GM21526 (cell line): ENCODE measurements at regions not wholly inside any gene's neighbourhood (a gene's known extent, or its start where the extent isn't known, plus 50 kb on each side); places are given as distances from the start of the nearest gene placed in this dataset.
"Not testable (repeated sequence)": the region's sequence is repeated elsewhere in the genome, so short reads cannot be mapped to it uniquely, and the experiment has no call there.

ENCODE experiments used
- ATAC-seq: cut with Tn5 transposase; IDR thresholded peaks from one replicate; pipeline ENCODE4 v1.9.1; 2021; ENCODE audit warnings: moderate library complexity; ENCODE audit not compliant: unreplicated experiment, low FRiP score

DNA sequence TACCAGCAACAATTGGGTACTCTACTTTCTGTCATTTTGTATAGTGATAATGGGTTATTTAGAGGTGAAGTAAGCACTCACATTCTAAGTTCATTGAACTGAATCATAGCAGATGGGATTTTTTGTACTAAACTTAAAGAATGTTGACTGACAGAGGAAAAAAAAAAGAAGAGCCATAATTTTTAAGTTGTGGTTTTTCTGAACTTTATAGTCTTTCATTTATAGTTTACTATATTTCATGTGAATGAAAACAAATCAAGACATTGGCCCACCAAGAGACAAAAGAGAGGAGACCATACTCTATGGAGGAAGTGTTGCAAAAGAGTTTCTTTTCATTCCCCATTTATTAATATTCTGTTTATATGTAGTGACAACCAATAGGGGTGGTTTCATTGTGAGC lies 685.7 kb downstream of the BCKDHB start:
- no peak for ATAC-seq

DNA sequence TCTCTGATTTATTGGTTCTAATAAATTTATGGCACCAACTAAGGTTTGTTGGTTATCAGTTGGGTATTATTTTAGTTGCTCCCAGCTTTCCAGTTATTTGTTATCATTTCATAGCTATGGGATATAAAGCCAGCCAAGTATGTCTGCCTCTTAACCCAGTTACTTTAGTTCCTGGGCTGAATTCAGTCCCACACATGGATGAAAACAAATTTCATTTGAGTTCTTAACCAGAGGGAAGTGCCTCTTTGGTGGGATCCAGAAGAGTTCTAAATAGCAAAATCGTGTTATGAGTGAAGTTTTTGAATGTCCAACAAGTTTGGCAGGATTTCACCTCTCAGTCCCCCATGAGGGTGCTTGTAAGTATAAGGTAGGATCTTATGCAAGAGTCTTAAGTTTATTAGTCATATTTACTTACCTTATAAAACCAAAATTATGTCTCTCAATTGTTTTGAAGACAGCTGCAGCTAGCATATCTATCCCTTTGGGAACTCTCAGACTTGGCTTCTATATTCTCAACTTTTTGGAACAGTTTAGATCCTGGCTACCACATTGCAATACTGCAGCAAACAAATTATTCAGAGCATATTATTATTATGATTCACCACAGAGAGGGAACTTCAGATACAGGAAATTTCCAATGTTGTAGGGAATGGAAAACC lies 683.6 kb downstream of the BCKDHB start:
- ATAC-seq: no peak

DNA sequence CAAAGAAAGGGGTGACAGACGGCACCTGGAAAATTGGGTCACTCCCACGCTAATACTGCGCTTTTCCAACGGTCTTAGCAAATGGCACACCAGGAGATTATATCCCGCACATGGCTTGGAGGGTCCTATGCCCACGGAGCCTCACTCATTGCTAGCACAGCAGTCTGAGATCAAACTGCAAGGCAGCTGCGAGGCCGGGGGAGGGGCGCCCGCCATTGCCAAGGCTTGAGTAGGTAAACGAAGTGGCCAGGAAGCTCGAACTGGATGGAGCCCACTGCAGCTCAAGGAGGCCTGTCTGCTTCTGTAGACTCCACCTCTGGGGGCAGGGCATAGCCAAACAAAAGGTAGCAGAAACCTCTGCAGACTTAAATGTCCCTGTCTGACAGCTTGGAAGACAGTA lies 676.8 kb downstream of the BCKDHB start:
- ATAC-seq: not testable (repeated sequence)

DNA sequence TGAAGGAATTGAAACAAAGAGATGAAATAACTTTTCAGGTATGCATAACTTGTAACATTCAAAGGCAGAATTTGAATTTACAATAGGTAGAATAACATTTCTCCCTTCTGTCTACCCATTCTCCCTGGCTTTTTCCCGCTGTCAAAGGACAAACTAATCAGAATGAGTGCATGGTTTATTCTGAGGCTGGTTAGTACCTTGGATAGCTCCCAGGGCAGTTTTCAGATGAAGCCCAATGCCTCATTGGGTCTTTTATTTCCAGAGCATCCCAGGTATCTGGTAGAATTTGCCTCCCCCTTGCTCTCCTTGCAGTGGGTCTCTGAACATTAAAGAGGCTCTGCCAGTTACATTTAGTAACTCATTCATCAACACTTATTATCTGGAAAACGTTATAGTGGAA lies 665.5 kb downstream of the BCKDHB start:
- ATAC-seq: no peak

DNA sequence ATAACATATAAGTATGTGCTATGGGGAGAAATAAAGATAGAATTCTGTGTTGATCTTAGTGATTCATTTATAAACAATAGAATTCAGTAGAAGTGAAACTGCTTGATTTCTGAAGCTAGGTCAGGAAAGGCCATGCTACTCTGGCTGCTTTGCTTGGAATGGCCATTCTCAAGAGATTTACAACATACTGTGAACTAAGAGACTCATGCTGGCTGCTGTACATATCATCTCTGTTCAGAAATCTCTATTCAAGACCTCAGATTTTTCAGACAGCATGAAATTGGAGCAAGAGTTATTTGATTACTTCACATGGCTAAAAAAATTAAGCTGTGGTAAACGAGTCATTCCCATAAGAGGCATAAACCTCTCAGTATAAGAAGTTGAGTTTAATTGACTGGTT lies 662.6 kb downstream of the BCKDHB start:
- ATAC-seq: no peak

DNA sequence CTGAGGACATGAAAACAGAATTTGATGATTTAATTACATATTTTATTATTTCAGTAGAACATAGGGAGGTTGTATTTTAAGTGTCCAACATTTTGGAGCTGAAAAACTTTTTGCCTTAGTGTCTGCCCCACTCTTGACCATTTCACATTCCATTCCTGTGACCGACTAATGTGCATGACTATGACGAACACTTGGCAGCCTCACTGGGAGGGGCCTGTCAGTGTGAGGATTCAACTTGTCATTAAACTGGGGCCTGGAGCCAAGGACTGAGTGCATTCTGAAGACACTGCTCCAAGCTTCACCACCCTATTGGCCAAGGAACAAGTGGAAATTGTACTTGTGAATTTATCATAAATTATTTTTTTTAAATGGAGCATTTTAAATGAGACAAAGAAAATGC lies 661.3 kb downstream of the BCKDHB start:
- no peak for ATAC-seq

DNA sequence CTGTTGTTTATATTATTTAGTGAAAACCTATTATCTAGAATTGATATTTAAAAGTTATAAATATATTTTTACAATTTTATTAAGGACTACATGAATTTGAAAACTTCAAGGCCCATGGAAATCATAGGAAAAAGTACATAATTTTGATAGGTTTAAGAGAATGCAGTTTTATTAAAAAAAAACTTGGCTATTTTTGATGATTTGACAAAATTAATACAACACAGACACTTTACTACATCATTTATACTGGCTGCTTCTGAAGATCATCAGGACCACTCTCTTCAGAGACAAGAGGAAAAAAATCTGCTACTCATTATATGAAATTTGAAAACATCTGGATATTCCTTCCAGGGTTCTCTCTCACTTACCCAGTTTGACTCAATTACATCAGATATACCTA lies 637.7 kb downstream of the BCKDHB start:
- no peak for ATAC-seq

DNA sequence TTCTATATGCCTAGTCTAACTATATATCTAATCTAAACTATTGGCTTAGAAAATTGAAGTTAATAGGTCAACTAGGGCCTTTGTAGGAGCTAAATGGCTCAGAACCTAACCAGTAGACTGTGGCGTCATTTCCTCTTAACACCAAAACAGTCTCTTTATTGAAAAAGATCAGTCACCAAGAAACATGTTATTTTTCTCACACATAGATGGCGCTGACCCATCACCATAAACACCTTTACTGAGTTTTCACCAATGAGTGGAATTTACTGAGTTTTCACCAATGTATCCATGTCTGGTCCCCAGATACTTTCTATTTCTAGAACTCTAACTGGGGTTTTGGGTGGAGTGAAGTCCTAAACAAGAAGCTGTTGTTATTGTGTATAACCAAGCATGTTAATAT lies 636.0 kb downstream of the BCKDHB start:
- ATAC-seq: no peak

DNA sequence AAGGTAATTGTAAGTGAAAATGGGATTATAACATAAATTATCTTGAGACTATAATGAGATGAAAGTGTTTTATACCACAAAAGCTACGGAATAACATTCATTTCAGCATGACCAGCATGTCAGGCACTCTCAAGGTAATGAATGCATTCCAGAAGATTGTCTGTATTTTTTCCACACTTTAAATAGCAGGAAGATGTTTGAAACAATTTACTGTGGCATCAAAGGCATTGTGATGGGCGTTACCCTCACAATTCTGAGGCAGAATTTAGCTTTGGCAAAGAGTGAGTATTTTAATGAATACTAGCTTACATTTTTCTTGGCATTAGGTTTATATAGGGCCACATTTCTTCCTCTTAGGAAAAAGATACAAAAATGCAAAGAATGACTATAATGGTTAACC lies 627.2 kb downstream of the BCKDHB start:
- no peak for ATAC-seq

DNA sequence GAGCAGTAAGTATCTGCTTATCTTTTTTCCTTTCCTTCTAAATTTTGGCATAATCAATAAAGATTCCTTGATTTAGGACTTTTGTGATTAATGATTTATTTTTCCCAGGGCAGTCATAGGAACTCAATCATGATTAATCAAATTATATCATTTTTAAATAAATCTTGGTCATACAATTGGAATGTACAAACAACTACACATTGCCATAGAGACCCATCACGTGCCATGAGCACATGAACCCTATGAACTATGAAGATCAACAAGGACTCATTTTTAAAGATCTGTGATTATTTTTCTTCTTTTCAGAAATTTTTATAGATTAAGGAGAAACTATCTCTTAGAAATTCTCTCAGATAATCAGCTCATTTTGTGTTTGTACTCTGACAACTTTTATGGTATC lies 622.4 kb downstream of the BCKDHB start:
- no peak for ATAC-seq

DNA sequence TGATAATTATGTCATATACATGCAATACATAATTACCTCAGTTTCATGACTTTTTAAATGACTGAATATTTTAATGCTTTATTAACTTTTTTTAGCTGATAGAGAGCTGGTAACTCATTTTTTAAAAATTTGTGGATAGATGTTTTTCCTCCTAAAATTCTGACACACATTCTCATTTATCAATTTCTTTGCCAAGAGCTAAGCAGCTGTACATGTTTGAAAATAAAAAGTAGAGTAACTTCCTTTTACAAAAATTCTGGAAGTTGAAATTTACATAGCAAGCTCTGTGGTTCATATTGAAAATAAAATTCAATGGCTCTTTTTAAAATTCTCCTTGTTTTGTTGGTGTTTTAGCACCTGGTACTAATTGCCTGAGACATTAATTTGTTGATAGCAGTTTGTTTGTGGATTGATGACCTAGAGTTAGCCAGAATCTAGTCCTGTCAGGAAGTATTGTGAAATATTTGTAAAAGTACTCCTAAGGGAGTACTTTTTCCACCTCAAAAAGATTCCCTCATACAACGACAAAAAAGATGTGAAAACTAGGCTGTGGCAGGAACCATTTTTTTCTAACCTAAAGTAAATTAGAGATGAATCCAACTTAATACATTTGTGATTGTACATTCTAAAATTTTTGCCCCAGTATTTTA lies 621.8 kb downstream of the BCKDHB start:
- no peak for ATAC-seq

DNA sequence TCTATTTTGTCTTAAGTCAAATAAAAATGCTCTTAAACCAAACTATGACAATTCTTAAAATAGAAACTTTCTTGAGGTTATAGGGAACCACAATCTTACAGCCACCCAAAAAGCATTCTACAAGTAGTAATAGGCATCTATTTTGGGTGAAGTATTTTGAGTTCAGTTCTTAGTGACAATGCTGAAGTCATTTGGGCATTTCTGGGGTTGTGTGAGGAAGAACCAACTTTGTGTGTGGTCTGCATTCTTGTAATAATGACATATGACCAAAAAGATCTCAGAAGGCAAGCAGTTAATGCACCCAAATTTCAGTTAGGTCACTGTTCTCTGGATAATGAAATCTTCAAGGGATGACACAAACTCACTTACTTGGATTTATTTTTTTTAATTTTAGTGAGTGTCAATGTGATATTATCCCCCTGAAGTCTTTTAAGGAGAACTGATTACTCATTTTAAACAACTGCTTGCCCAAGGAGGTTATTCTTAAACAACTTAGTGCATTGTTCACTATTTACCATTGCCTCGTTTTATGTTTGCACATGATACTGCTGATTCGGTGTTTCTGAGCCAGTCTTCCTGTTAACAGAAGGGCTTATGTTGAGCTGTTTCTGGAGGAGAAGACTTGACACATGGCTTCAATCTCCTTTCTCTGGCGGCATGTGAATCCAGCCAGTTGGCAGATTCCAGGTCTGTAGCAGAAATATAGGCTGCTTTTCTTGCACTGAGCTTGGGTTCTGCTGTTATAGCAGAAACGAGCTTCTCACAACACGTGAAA lies 618.9 kb downstream of the BCKDHB start:
- no peak for ATAC-seq

DNA sequence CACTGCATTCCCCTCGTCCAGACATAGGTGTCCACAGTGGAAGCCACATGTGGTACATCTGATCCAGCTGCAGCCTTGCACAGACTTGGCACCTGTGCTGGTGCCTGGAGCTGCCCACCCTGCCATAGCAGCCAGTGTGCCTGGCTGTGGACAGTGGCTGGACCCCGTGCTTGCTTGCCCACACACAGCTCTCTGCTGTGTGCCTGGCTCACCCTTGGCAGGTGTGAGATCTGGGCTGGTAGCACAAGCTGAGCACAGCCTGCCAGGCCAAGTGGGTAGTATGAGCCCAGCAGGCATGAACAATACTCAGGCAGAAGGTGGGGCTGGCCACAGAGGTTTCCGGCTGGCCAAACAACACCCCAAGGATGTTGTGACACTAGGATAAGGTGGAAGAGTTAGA lies 614.4 kb downstream of the BCKDHB start:
- no peak for ATAC-seq

DNA sequence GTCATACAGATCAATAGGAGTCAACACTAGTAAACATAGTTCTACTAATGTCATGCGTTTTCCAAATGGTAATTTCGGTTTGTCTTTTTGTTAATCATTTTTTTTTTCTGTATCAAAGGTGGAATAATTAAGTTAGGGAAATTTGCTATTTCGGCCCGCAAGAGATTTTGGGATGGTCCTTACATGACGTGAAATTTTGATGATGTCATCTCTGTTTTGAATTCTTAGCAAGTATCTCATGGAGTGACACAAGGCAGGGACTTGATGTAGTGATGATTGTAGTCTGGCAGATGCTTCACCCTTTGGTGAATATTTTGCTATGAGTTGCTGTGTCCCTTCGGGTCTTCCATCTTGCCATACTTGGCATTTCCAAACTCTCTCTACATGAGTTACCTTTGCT lies 608.0 kb downstream of the BCKDHB start:
- no peak for ATAC-seq

DNA sequence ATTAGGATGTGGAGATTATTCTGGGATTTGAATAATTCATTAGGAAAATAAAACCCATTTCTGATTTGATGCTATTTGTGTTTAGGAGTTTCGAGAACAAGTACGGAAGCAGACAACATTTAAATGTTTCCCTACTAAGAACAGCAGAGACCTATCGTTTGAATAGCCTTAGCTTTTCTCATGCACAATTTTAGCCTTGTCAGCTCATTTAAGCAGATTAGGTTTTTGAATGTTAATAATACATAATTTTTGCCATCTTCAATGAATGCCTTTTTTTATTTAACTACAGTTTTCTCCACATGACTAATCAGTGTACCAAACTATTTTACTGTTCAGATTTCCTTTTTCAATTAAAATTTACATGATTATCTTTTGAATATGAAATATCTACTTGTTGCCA lies 592.0 kb downstream of the BCKDHB start:
- ATAC-seq: no peak

DNA sequence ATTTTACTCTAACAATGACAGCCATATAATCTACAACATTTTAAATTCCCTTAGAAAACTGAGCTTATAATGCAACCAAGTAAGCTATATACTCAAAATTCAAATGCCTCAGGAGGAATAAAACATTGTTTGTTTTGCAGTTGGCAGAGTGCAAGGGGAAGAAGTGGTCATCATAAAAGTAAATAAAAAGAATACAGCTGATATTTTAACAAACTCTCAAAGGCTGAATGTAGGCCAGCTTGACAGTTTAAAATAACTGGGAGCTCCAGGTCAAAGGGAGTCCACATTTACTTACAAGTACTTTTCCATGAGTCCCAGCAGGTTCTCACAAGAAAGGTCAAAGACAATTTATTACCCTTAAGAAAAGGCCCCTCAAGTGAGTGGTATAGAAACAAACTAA lies 589.8 kb downstream of the BCKDHB start:
- no peak for ATAC-seq

DNA sequence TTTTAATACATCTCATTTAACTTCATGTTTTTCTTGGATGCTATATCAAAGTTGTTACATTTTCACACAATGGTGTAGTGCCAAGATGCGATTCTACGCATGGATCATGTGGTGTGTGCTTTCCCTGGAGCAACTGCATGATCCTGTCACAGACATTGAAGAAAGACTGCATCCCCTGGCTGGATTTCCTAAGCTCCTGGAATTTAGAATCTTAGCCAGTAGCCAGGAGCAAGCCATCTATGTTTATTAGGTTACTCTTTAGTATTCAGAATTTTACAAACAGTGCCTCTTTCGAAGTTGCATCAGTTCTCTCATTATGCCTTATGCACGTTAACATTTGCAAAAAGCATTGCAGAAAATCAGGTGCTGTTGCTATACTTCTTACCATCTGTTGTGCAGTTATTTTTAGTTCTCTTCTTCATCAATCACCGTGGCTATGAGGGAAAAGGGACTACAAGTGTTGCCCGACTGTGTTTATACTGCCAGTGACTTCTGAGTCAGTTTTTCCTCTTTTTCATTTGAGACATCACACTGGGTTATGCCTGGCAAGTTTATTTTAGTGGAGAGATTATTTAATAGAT lies 584.2 kb downstream of the BCKDHB start:
- ATAC-seq: no peak

DNA sequence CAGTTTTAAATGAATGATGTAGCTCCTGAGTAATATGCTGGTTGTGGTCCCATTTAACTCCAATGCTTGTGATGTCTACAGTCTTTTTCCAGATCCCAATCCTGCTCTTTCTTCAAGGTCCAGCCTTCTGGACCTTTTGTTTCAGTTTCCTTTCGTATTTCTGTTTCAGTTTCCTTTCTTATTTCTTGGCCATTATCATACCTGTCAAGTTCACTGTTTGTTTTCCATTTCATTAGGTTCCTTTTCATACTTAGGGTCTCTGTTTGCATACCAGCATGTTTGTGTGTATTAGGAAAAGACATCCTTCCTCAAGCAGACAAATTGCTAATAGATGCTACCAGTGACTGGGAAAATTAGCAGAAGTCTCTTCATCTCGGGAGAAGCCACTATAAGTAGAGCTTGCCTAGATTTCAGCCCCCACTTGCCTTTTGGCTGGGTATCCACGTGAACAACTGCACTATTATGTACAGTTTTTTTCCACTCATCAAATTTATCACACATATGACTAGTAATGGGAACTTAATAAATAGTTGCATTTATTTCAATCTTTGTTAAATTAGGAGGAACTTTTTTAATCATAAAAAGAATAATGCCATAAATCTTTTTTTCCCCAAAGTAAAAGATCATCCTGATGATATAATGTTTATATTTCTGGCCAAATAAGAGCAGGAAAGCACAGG lies 583.4 kb downstream of the BCKDHB start:
- ATAC-seq: no peak

DNA sequence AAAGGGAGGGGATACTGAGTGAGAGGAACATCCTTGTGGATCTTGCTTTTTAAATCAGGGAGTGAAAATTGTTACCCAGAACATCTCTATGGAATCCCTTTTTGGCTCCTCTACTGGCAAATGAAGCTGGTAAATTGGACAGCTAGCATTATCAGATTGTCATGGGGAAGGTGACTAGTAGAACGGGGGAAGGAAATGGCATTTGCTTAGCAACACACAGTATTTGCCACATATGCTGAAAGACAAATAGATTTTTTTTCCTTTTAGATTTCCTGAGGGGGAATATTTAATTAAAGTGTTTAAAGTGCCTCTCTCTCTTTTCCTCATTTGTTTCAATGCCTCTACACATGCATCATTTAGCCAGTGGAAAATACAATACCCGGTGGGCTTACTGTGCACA lies 573.5 kb downstream of the BCKDHB start:
- ATAC-seq: no peak

DNA sequence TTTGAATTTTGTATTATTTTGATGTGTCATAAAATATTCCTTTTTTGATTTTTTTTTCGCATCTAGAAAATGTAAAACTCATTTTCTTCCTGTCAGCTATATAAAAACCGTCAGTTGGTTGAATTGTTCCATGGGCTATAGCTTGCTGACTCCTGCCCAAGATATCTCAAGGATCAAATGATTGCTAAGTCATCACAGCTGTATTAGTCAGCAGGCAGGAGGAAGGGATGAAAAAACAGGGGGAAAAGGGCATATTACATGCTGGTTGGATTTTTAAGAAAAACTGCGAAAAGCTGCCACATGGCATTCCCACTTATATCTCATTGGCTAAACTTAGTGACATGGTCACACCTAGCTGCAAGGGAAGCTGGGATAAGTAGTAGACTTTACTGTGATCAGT lies 569.9 kb downstream of the BCKDHB start:
- ATAC-seq: no peak

DNA sequence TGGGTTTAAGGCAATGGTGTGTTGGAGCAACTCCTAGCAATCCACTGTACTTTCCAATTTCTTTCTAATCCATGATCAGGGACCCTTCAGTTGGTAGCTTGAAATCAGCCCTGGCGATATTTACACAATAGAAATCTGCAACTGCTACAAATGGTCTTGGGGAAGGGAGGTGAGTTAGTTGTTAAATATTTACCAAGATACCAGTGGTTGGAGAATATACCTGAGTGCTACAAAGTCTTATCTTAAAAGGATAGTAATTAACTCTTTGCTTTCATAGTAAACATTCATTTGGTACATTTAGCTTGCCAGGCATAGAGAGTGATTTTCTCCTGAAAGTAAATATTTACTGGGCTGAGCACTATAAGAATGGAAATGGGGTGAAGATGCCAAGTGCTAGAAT lies 568.2 kb downstream of the BCKDHB start:
- ATAC-seq: no peak
